Effector CD8-positive, alpha-beta T cell (primary cell): ENCODE measurements at regions not wholly inside any gene's neighbourhood (a gene's known extent, or its start where the extent isn't known, plus 50 kb on each side); places are given as distances from the start of the nearest gene placed in this dataset.

Source experiments
- DNase-seq: peaks from one replicate; lab custom pipeline; 2025; lab: John Stamatoyannopoulos, UW

DNA sequence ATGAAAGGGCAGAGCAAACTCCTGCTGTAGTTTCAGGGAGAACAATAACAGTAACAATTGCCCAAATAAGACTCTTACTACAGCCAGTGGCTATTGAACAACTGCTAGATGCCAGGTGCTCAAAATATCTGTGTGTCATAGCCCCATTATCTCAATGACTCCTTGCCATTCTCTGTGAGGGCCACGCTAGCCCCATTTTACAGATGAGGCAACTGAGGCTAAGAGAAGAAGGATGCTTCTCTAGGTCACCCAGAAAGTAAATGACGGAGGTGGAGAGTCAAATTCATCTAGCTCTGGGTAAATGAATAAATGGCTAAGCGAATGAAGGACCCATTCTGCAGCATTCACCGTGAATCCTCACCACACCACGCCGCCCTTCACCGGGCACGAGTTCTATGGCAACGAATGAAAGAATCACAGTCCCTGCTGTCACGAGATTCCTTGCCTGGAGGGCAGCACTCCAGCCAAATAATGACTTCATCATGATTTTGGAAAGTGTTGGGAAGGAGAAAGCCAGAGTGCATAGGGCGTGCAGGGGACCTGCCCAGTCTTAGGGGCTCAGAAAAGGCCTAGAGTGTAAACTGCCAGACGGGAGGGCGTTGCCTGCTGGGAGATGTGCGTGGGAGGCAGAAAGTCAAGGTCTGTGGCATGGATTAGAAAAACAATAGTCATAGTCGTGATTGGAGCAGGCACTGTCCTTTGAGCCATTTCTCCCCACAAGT is 147.2 kb downstream of the C9orf50 start:
- DNase-seq: no peak

DNA sequence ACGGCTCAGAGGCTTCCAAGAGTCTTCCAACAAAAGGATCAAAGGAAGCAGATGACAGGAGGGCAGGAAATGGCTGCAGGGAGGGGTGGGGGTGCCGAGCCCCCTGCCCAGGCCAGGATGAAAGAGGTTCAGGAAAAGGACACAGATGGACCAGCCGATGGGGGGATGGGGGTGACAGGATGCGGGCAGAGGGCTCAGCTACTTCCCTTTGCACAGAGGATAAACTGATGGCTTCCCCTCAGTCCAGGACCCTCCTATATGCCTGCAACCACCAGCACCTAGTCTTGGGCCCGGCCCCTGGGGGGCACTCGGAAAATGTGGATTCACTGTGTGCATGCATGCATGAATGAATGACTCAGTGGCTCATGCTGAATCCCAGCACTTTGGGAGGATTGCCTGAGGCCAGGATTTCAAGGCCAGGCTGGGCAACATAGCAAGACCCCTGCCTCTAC is 148.2 kb downstream of the C9orf50 start:
- DNase-seq: no peak

DNA sequence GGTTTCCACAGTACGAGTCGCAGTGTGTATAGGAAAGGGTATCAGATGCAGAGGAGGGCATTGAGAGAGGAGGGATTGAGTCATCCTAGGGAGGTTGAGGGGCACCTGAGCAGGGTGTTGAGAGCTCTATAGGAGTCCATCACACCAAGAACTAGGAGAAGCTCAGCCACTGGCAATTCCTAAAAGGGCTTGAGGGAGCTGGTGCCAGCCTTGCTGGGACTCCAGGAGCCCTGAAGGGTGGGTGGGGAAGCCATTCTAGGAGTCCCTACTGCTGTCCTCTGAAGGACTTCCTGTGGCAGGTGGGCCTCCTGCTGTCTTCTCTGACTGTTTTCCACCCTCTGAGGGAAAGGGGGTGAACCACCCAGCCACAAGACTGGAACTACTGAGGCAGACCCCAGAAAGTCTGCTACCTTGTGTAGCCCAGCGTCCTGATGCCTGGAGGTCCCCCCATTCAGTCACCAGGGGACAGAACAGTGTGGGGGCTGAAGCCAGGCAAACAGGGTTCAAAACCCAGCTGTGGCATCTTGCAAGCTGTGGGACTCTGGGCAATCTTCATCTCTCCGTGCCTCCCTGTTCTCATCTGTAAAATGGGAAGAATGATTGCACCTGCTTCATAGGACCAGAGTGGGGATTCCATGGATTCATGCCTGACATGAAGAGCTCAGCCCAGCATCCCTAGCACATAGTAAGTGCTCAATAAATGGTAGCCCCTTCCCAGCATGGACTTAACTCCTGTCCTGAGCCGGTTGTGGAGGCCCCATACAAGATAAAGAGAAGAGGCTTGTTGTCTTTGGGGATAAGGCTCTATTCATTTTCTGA is 149.5 kb downstream of the C9orf50 start:
- DNase-seq: no peak

DNA sequence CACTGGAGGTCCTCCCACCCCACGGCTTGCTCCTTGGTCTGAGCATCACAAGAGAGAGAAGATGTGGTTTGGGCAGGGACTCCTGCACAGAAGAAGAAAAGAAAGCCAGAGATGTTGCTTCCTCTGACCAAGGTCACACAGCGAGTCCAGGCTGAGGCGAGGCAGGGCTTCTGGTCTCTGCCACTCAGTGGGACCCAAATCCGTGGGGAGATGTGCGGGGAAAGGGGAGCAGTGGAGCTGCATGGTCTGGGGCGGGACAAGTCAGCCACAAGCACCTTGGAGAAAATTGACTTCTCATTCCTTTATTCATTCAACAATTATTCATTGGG is 150.9 kb downstream of the C9orf50 start:
- no peak for DNase-seq

DNA sequence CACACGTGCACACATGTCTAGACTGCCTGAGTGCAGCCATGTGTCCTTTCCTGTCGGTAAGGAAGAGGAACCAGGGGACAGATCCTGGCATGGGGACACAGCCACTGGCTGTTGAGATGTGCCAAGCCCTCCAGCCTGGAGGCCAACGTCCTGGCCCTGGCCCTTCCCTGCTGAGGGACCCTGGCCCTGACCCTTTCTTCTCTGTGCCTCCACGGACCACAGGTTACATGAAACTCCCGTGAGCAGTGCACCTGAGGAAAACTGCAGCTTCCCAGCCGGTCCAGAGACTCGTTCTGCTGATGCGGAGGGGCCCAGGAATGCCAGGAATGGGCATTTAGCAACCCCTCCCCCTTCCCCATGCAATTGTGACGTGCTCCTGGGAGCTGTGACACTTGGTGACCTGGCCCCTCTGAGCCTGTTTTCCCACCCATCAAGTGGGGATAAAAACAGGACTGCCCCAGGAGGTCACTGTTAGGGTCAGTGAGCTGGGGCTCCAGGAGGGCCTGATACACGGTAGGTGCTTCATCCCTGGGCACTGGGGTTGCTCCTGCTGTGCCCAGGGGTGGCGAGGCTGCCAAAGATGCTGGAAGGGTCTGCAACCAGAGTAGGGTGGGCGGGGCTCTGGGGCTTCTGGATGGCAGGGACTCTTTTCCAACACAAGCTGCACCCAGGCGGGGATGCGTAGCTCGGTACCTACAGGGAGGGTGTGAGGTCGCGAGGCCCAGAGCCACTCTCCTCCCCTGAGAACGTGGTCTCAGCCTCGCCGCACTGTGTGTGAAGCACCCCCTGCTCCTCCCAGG is 151.5 kb downstream of the C9orf50 start:
- DNase-seq: no peak

DNA sequence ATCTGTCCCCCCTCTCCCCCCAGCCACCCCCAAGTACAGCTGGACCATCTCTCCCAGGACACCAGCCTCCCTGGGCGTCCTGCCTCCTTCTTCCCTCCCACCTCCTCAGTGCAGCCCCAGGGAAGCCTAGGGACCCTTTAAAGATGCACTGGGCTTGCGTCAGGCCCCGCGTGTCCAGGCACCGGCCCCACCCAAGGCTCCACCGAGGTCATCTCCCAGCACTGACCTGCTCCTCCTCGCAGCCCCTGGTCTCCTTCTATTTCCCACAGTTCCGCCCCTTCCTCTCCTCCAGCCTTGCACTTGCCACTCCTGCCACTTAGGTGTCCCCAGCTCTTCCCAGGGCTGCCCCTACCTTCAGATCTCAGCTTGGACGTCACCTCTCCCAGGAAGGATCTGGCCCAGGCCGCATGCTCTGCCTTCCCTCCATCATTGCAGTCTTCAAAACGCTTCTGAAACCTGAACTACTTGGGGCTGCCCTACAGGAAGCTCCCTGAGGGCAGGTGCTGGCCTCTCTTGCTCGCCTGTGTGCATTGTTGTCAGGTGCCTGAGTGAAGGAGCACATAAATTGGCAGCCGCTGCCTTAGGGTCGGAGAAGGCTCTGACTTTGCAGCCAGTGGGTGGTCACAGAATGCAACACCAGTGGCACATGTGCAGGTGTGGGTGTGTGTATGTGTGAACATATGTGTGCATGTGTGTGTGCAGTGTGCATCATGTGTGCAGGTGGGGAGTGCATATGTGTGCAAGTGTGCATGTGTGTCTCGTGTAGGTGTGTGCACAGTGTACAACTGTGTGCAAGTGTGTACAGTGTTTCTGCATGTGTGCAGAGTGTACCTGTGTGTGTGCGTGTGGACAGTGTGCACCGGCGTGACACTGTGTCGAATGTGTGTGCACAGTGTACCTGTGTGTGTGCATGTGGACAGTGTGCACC is 152.9 kb downstream of the C9orf50 start:
- DNase-seq: no peak

DNA sequence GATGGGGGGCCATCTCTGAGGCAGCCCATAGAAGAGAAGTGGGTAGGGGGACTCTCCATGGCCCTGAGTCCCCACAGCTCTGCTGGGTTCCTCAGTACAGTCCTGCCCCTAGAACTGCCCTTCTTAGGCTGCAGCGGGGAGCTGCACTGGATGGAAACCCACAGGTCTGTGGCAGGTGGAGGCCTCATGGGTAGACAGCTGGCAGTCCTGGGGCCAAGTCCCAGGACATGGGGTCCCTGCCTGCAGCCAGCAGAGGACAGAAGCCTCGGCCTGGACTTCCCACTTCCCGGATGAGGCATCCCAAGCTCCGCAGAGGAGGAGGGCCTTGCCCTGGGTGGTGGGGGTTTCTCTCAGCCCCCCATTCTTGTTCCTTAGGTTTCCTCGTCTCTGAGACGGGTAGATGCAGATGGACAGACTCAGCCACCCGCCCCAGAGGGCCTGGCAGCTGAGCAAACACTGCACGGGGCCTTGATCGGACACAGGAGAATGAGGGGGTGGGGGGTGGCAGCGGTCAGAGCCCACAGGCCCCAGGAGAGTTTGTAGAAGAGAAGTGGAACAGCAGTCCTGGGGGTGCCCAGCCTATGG is 153.8 kb downstream of the C9orf50 start:
- DNase-seq: no peak

DNA sequence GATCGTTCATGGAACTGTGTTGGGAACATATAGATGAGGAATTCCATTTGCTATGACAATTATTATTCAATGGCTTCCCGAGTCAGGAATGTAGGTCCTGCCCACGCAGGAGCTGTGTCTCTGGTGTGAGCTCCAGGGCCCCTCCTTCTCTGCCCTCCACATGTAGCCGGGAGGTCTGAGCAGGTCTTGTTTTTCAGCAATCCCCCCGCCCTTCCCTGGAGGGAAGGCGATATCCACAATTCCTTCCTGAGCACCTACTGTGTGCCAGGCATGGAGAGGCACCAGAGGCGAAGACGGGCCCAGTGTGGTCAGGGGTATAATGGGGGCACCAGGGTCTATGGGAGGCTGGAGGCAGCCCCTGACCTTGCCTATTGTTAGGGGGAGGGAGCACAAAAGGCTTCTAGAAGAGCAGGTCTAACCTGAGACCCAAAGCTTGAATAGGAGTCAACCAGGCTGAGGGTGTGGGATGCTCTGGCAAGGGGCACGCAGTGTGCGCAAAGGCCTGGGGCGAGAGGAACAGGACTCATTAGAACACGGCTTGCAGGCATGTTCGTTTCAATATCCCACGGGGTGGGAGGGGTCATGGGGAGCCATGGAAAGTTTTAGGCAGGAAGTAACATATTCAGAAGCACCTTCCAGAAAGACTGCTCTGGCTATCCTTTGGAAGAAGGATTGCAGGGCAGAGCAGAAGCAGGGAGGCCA is 154.9 kb downstream of the C9orf50 start:
- DNase-seq: no peak

DNA sequence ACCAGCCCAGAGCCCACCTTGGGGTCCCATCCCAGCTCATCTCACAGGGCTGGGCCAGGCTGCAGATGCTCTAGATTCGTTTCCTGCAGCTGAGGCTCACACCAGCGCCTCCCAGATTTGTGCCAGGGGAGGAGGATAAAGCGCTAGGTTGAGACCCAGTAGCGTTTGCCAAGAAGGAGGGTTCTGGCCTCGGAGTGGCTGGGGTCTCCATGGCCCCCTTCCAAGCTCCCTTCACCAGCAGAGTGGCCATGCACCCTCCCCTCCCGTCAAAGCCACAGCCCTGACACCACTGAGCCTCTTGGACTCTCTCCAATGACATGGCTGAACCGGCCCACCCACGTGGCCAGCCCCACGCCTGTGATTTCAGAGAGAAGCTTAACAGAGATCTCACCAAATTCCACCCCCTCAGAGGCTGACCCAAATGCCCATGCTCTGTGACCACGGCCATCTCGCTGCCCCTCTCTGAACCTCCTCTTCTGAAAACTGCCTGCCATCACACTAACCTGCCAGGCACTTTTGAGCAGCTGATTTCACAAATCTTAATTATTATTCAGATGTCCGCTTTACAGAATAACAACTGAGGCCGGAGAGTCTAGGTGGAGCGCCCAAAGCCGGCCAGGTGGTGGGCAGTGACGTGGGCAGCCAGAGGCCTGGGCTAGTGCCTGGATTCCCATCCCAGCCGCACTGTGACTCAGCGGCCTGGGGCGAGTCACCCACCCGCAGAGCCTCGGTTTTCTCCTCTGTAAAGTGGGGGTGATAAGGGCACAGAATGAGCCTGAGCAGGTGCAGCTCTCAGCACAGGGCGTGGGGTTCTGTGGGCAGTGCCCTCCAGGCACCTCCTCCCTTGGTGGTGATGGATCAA is 155.7 kb downstream of the C9orf50 start:
- DNase-seq: no peak

DNA sequence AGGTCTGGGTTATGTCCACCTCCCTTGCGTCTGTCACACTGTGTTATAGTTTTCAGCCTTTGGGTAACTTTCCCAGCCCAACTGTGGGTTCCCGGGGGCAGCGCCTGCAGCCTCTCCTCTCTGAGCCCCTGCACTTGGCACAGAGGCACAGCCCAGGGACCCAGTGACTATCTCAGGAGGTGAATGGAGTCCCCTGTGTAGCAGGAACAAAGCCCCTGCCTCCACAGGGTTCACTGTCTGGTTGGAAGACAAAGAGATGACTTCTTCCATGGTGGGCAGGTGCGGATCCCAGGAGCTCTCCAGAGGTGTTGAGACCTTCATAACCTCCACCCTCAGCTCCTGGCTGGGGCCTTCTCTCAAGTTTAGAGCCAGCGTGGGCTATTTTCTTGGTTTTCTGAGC is 156.9 kb downstream of the C9orf50 start:
- no peak for DNase-seq

DNA sequence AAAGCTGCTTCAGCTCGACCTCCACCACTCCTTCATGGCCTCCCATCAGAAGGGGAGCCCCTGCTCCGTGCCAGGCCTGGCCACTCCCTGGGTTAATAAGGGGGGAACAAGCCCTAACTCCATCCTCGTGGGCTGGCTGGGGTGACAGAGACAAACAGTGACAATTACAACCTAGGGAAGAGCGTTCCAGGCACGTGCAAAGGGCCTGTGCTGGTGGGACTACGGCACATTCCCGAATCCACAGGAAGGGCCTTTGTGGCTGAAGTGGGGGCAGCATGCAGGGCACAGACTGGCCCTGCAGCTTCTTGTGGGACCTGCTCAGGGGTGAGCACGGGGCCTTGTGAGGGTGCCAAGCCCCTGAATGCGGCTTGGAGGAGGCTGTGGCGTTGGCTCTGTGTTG is 157.4 kb downstream of the C9orf50 start:
- no peak for DNase-seq

DNA sequence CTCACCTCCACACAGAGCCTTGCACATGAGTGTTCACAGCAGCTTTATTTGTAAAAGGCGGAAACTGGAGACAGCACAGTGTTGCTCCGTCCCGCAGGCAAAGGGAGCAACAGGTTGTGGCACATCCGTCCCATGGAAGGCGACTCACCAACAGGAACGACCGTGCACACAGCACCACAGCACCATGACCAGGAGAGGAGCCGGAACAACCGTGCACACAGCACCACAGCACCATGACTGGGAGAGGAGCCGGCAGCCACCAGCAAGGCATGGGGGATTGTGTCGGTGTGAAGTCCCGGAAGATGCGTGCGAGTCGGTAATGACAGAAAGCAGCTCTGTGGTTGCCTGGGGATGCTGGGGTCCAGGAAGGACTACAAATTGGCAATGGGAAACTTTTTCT is 158.5 kb downstream of the C9orf50 start:
- DNase-seq: no peak

DNA sequence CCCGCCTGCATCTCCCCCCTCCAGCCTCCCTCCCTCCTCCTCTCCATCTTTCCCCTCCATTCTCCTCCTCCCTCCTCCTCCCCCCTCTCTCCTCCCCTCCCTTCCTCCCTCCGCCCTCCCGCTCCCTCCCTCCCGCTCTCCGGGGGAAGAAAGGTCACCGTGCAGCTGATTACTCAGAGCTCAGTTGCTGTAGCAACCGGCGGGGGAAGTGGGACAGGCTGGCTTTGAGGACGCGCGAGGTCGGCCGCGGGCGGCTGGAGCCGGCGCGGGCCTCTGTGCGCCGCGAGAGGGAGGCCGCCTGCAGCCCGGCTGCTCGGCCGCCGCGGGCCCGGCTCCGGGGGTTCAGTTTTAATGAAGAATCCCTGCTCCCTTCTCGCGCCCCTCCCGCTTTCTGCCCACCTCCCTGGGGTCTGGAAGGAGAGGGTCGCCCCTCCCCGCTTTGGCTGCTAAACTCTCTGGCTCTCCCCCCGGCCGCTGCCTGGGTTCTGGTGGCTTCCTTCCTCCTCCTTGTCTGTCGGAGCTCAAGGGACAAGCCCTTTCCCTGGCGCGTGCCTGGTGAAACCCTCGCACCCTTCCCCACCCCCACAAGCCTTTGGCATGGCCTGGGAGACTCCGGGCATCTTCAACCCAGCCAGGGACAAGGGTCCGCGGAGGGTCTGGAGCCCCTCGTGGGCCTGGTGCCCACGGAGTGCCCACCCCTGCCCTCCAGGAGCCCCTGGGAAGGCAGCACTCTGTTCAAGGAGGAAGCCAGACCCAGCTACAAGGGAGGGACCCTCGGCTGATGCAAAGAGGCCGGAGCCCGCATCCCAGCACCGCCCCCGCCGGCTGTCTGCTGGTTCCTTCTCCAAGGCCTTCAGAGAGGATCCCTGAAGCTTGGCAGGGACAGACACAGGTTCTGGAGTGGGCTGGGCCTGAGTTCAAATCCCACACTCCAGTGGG is 160.3 kb downstream of the C9orf50 start:
- DNase-seq: peak; percentile 61

DNA sequence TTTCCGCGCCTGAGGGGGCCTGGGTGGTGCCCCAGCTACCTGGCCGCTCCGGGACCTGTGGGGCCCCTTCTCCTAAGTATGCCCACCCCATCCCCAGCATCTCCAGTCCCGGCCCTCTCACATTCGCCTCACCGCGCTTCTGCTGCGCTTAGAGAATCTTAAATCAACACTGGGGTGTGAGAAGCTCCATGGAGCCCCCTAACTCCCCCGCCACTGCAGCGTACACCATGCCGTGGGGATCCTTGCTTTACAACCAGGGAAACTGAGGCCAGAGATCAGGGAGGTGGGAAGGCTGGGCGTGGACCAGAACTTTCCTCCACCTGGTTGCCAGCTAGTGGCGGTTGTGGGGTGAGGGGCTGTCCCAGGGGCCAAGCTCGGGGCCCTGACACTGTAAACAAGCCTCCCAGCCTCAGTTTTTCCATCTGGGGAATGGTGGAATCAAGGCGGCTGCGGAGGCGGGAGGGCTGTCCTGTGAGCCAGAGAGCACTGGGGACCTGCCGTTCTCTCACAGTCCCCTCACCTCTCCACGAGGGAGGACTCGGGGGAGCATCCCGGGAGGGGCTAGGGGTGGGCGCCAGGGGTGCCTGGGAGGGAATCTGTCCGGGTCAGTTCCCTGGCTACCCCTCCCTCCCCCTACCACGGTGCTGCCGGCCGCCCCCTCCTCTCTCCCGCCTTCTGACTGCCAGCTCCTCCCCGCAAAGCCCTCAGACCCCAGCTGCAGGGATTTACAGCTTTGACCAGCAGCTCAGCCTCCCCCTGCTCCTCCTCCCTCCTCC is 161.2 kb downstream of the C9orf50 start:
- no peak for DNase-seq

DNA sequence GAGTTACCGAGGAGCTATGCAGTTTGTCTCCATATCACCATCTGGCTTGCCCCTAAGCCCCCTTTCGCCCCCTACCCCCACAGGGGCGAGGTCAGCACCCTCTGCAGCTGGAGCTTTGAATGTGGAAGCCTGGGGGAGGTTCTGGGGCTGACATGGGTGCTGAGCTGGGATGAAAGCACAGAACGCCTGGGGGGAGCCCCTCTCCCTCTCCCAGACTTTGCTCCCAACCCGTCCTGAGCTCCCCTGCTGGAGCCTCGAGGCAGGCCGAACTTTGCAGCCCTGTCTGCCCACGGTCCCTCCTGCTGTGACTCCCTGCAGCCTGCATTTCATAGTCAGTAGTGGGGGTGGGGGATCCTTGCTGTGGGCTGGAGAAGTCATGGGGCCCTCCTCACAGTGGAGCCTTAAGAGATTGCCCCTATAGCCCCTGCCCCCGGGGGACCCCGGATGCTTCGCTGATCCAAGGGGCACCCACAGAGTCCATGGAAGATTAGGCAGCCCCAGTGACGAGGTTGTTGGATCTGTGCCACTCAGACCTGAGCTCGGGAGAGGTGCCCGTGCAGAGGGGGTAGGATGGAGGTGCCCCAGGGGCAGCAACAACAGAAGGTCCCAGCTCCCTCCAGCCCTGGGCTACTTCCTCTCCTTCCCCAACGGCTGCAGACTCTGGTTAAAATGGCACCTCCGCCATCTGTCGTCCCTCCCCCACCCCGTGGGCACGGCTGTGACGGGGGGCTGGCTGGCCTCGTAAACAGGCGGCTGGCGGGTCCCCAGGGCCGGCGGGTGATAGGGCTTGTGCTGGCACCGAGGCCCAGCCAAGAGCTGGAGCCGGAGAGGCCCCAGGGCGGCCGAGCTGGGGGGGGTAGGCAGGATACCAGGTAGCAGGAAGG is 162.0 kb downstream of the C9orf50 start:
- no peak for DNase-seq

DNA sequence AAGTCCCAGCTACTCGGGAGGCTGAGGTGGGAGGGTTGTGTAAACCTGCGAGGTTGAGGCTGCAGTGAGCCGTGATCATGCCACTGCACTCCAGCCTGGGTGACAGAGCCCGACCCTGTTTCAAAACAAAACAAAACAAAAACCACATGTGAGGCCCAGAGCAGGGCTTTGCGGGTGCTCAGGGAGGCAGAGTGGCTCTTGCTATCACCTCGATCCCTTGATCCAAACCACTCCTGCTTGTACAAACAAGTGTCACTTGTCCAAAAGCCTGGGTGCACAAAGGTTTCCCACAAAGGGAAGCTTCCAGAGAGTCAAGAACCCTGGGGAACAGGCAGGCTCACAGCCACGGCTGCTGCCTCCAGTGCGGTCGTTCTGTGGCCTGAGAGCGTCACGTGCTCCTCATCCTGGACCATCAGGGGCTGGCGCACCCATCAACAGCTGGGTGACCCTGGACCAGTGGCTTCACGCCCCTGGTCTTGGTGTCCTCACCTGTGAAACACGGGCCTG is 162.7 kb downstream of the C9orf50 start:
- DNase-seq: peak; percentile 15
